GM19238 (cell line): ENCODE measurements at regions not wholly inside any gene's neighbourhood (a gene's known extent, or its start where the extent isn't known, plus 50 kb on each side); places are given as distances from the start of the nearest gene placed in this dataset.
"Not testable (repeated sequence)": the region's sequence is repeated elsewhere in the genome, so short reads cannot be mapped to it uniquely, and the experiment has no call there.

Experiments
- DNase-seq: peaks from one replicate; pipeline ENCODE4 v3.0.0; 2011; ENCODE audit warnings: low spot score; ENCODE audit not compliant: insufficient read length

GRCh38 chr1:121051161-121051790 lies 132.9 kb downstream of the FAM72B start:
- DNase-seq: not testable (repeated sequence)

- DNase-seq: not testable (repeated sequence)
These were observed 132.0 kb downstream of the FAM72B start for GRCh38 chr1:121052081-121052660.

DNA sequence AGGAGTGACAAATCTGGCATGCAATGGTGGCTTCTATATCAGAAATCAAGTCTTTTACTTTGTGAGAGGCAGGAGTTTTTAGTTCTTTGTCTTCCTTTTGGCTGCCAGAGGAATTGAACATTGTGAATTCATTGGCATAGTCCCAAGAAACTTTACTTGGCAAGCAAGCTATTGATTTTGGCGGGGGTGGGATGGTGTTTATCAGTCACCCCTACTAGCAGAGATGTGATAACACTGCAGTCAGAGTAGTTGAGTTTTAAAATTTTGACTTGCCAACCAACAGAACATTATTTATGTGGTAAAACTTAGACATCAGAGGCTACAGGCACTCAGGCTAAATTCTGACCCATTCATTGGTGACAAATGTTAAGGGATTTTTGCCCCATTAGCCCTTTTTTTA lies 129.2 kb downstream of the FAM72B start:
- DNase-seq: not testable (repeated sequence)

- DNase-seq: not testable (repeated sequence)
These were observed 117.2 kb downstream of the FAM72B start for GRCh38 chr1:121066925-121067324.

DNA sequence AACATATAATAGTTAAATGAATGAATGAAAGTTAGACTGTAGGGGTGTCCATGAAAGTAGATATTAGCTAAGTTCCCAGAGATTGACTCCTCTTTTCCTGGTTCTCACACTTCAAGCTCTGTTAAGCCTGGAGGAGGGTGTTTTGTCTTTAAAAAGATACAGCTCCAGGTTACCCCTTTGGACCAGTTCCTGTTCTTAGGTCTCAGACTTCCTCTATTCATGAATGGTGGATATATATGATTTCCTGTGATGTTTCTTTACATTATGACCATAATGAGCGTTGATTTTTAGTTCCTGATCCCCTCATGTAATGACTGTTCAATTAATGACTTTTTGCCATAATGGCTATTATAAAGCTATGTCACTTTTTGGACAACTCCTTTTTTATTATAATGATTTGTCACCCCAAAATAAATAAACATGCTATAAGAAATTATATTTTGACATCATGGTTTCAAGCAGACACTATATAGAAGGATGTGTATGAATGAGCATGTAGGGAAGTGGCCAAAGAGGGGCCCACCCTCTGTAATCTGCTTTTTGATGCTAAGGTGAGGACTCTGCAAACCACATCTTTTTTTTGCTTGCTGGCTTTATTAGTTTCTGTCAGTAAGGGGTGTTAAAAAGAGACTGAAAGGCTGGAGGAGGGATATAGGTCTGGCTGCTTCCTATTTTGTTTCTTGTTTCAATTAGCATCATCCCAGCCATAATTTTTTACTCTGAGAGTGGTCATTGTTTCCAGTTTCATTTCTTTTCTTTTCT lies 115.2 kb downstream of the FAM72B start:
- DNase-seq: not testable (repeated sequence)

DNA sequence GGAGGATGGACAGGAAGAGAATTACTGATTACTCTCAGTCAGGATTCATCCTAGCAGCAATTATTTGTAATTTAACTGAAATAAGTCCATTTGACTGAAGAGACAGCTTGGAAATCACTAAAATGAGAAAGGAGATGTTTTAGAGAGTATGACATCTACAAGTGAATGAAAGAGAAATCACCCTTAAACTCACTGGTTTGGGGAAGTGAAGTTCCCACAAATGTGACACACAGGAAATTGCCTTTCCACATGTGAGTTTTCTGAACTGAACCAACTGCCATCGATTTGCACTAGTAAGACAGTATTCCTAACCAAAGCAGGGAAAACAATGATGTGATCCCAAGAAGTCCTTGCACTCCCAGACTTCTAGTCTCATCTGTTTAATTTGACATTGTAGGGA lies 110.3 kb downstream of the FAM72B start:
- not testable (repeated sequence) for DNase-seq

- not testable (repeated sequence) for DNase-seq
These were observed 108.8 kb downstream of the FAM72B start for GRCh38 chr1:121075254-121075805.

DNA sequence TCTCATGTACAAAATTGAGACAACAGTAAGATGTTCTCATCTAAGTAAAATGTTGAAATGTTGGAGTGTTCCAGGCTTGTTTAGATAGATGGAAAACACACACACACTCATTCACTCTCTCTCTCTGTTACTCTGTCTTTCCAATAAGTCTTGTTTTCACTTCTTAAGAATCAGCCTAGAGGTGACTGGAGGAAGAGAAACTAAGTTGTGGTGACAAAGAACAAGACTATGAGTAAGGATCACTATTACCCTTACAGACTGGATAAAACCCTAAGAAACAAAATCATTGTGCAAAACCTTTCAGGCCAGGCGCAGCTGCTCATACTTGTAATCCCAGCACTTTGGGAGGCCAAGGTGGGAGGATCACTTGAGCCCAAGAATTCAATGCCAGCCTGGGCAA lies 107.5 kb downstream of the FAM72B start:
- DNase-seq: not testable (repeated sequence)

GRCh38 chr1:121079655-121080054 lies 104.5 kb downstream of the FAM72B start:
- not testable (repeated sequence) for DNase-seq

- not testable (repeated sequence) for DNase-seq
These were observed 103.8 kb downstream of the FAM72B start for GRCh38 chr1:121080197-121080903.

DNA sequence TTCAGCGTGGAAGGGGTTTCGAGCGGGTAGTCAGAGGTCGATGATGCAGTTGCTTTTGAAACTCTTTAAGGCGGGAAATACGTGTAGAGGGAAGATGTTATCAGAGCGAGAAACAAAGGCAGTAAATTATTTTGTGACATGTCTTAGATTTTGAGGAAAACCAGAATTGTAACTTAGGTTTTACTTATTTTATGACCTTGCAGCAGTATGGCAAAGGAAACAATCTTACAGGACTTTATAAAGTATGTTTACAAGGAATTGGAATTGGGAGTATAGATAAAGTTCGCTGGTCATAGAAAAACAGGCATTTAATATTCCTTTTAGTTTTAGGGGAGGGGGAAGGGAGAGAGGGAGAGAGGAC lies 103.3 kb downstream of the FAM72B start:
- not testable (repeated sequence) for DNase-seq

GRCh38 chr1:121081625-121082199 lies 102.4 kb downstream of the FAM72B start:
- not testable (repeated sequence) for DNase-seq

GRCh38 chr1:121082995-121083394 lies 101.1 kb downstream of the FAM72B start:
- not testable (repeated sequence) for DNase-seq

- not testable (repeated sequence) for DNase-seq
These were observed 97.9 kb downstream of the FAM72B start for GRCh38 chr1:121086249-121086648.

GRCh38 chr1:121087221-121087620 lies 96.9 kb downstream of the FAM72B start:
- DNase-seq: not testable (repeated sequence)

GRCh38 chr1:121088568-121088967 lies 95.6 kb downstream of the FAM72B start:
- not testable (repeated sequence) for DNase-seq

DNA sequence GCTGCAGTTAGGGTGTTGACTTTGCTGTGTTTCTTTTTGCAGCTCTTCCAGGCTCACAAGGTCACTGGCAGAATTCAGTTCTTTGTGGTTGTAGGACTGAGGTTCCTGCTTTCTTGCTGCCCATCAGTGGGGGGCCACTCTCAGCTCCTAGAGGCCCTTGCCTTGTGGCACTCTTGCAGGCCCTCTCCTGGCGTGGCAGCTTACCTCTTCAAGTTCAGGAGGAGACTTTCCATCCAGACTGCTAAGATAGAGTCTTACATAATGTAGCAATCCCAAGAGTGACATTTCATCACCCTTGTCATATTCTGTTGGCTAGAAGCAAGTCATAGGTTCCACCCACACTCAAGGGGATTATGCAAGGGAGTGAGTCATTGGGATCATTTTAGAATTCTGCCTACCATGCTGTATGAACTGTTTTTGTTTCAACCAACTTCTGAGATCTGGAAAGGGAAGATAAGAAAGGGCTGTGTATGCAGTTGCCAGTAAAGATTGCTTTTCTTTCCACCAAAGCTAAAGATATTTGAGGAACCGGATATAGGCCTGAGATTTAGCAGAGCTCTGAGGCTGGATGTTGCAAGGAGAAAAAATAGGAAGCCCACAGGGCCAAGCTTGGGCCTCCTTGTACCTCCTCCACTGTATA lies 91.7 kb downstream of the FAM72B start:
- not testable (repeated sequence) for DNase-seq

GRCh38 chr1:121095014-121095413 lies 89.1 kb downstream of the FAM72B start:
- DNase-seq: not testable (repeated sequence)

DNA sequence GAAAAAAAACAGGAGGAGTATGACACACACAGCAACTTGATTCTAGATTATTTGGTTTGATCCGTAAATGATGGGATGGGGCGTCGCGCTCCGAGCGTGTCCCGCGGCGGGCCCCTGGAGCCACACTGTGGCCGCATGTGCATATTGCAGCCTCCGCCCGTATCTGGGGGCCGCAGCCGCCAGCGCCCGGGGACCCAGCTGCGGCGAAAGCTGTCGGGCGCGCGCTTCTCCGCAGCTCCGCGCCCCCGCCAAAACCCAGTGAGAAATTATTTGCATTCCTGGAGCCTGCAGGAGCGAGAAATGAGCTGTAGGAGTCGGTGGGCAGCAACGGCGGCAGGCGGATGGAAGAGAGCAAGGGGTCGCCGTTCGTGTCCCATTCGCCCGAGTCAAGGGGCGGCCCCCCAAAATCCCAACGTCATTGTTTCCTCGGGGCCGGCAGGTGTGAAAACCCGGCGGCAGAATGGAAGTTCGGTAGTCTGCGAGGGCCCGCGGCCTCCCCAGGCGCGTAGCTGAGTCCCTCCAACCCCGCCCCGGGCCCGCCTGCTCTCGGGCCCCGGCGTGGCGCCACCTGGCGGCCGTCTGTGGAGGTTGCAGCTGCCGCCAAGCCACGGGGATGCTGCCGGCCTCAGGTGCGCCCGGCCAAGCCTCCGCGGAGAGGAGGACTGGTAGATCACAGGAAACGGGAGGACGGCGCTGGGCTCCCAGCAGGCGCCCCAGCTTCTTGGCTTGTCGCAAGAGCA lies 86.8 kb downstream of the FAM72B start:
- DNase-seq: not testable (repeated sequence)

- not testable (repeated sequence) for DNase-seq
These were observed 86.3 kb downstream of the FAM72B start for GRCh38 chr1:121097867-121098215.
